HG02938 (cell line): ENCODE measurements at regions not wholly inside any gene's neighbourhood (a gene's known extent, or its start where the extent isn't known, plus 50 kb on each side); places are given as distances from the start of the nearest gene placed in this dataset.

ENCODE experiments used
- ATAC-seq: cut with Tn5 transposase; IDR thresholded peaks from one replicate; pipeline ENCODE4 v1.9.1; 2021; ENCODE audit warnings: mild to moderate bottlenecking, moderate library complexity; ENCODE audit not compliant: unreplicated experiment

DNA sequence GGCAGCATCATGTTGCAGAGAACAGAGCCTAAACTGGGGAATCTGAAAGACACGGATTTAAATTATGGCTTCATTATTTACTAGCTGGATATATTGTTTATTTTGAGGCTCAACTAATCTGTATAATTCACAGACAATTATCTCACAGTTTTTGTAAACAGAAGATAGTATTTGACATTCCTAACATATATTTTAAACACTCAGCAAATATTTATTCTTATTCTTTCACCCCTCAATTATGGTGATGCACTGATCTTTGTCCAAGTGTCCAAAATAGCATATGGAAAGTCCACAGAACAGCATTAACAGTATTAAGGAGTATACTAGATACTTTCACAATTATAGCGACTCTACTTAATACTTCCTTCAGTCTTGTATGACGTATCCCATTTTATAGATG lies 257.0 kb downstream of the ADGRG6 start:
- ATAC-seq = no peak

DNA sequence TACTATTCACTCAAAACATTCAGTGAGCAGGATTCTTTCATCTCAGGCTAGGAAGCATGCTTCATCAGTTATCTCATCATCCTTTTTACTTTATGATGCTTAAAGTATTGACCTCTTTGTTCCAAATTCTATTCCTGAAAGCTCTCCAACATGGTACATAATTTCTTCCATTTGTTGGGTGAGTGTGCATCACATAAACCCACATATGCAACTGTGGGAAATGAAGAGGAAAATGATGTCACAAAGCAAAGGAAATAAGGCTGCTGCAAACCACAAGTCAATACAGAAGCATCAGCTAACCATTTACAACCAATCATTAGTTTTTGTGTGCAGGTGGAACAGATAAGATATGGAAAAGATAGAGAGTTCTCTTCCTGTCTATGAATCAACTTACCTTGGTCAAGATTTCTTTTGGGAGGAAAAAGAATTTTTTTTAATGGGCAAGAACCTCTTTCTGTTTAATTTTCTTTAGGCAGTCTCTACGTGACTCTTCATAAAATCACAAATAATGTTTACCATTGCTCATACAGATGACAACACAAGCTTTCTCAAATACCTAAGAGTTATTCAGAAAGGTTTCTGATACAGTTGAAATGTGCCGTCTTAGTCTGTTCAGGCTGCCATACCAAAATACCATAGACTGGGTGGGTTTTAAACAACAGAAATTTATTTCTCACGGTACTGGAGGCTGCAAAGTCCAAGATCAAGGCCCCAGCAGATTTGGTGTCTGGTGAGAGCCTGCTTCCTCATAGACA lies 259.9 kb downstream of the ADGRG6 start:
- ATAC-seq = no peak

DNA sequence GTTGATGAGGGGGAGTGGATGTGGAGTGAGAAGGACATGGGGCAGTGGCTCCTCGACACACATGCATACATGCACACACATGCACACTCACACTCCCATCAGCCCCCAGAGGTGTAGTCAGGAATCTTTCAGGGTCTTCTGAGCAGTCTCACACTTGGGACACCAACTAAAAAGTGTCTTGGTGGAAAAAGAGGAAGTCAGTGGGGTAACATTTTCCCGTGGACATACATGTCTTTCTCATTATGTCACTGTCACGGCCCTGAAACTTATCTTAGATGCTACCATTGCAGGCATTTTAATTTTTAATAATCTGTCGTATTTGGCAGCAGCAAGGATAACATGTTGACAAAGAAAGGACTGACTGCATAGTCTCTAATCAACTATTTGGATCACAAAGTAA lies 261.1 kb downstream of the ADGRG6 start:
- no peak for ATAC-seq

DNA sequence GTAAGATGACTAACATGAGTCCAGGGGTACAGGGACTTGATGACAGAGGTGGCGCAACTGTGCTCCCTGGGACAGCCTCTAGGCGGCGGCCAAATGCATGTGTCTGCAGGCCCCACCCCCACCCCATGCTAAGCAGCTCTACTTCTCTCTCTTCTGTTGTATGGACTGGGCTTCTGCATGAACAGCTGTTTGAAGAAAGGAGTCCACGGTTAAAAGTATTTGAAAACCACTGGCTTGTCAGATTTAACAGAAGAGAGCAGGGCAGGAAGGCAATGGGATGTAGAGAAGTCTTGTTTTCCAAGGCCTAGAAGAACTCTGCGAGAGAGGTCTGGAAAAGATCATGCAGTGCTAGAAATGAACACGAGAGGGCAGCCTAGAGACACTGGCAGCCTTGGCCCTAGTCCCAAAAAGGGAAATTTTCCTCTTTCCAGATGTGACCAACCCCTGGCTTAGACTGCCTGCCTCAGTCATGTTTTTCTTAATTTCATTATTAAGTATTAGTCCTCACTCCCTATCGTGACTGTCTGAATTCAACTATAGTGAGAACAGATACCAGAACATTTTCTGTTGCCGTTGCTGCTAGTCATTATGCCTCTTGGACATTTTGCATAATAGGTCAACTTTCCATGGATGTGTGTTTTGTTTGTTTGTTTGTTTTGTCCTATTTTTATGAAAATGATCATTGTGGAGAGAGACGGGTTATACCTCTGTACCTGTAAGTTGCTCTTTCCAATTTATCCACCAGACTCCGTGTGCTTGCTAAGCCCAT lies 265.0 kb downstream of the ADGRG6 start:
- peak; percentile 71 for ATAC-seq

DNA sequence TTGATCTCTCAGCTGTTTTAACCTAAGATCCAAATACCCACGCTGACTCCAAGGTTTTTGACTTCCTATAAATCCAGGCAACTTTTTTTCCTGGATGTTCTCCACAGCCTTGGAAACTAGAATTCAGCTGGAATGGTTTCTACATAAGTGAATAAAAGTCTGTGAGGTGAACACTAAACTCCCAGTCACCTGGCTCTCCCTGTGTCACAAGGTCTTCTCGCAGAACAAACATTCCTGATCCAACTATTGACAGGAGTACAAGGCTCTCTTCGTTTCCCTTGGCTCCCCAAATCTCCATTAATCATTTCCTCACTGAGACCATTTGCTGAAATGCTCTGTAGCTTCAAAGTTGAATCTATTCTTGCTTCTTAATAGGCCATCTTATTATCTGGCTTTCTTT lies 265.7 kb downstream of the ADGRG6 start:
- ATAC-seq = no peak

DNA sequence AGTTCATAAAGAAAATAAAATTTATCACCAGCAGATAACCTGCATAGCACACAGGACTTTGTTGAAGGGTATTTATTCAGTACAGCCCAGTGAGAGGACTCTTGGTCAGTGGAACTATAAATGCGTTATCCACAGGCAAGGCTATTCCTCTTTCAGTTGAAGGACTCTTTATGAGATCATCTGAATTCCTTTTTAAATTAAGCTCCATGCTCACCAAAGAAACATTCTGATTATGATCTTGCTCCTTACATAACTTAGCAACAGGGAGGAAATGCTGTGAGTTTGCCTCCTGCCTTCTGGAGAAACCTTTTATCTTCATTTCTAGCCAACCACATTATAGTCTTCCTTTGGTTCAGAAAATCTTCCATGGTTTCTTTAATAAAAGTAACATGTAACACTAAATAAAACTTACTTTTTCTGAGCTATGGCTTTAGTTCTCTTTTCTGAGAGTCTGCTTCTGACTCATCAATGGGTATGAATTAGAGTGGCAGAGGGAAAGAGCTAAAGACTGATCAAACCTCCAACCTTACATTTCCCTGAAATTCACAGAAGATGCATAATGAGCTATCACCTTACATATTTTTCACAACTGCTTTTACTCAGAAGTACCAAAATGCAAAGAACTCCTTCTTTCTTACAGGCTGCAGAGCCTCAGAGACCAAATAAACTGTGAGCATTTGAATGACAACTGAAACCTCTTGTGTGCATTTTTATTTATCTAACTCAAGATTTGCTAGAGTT lies 267.2 kb downstream of the ADGRG6 start:
- no peak for ATAC-seq

DNA sequence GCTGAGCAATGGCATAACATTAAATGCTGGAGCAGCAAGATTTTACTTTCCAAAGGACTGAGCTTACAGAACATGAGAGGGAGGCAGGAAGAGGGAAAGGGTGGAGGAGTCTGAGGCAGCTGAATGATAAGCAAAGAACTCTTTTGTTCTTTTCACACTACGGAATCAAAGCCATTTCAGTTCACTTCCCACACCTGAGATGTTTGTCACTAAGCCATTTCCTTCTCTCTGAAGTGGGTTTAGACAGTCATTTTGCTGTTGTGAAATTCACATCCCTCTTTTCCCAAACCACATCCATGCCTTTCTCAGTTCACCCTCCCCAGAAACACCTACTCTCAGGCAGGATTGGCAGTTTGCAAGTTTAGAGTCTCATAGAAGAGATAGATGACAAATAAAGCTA lies 267.9 kb downstream of the ADGRG6 start:
- ATAC-seq = no peak

DNA sequence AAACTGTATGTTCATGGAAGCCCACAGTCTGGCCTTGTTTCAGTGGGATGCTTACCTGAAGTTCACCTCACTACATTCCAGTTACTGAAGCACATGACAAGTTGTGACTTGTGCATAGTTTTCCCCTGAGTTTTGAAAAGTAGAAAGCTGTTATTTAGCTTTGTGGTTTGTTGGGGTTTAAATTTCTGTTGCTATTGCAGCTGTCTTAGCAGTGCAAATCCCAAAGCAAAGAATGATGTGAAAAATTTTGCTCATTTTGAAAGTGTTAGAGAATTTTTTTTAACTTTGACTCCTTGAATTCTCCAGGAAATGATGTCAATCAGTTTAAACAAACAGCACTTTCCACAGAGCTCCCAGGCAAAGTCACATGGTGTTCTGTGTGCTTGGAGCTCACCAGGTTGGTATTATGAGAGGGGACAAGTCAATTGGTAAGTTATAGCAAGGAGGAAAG lies 268.4 kb downstream of the ADGRG6 start:
- no peak for ATAC-seq

DNA sequence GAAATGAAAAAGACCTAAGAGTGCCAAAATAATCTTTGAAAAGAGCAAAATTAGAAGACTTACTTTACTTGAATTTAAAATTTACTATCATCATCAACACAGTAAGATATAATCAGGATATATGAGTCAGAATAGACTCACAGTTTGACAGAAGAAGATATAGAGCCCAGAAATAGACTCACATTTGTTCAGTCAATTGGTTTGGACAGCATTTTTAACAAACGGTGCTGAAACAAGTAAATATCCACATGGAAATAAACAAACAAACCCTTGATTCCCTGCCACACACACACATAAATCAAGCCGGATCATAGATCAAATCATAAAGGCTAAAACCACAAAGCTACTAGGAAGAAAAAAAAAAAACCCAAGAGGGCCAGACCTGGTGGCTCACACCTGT lies 291.1 kb downstream of the ADGRG6 start:
- no peak for ATAC-seq

DNA sequence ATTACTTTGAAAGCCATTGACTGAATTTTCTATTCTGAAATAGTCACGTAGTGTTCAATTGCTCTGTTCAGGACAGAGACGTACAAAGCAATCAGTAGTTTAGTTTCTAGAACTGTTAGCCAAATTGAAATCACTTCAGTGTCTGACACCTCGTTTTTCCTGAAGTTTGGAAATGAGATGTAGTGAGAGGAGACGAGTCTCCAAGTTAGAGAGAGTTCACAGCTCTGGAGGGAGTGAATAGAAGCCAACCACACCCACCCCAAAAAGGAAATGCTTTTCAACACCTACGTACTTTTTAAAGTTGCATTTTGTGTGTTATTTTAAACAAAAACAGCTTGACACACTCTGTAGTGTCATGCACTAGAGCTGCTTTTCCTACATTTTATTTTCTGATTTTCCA lies 296.0 kb downstream of the ADGRG6 start:
- no peak for ATAC-seq

DNA sequence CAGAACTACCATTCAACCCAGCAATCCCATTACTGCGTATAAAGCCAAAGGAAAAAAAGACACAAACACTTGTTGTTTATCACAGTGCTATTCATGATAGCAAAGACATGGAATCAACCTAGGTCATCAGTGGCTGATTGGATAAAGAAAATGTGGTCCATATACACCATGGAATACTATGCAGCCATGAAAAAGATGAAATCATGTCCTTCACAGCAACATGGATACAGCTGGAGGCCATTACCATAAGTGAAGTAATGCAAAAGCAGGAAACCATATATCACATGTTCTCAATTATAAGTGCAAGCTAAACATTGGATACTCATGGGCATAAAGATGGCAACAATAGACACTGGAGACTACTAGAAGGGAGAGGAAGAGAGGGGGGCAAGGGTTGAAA lies 299.6 kb downstream of the ADGRG6 start:
- ATAC-seq = no peak

DNA sequence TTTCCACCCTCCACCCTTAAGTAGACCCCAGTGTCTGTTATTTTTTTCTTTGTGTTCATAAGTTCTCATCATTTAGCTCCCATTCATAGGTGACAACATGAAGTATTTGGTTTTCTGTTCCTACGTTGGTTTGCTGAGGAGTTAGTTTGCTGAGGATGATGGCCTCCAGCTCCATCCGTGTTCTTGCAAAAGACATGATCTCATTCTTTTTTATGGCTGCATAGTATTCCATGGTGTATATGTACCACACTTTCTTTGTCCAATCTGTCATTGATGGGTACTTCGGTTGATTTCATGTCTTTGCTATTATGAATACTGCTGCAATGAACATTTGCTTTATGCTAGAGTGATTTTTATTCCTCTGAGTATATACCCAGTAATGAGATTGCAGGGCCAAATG lies 301.2 kb downstream of the ADGRG6 start:
- ATAC-seq = no peak

DNA sequence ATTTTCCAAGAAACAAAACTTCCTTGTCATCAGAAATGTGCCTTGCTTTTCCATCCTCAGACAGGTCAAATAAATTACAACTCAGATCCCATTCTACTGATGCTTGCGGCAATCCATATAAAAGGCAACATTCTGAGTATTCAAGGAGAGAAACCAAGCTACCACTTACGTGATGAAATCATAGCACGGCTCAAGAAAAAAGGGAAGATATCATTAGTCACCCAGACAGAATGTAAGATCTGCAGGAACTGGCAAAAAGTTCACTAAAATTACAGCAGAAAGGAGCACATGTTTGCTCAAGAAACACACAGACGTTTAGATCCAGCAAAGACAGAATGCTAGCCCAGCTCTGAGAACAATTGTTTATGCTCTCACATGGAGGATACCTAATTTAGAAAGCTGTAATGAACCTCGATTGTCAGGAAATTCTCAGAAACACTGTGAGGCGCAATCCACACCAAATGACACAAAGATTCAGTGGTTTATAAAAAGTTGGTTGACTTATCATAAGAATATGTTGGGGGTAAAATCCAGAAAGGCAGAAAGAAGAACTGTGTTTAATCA lies 304.2 kb downstream of the ADGRG6 start:
- no peak for ATAC-seq

DNA sequence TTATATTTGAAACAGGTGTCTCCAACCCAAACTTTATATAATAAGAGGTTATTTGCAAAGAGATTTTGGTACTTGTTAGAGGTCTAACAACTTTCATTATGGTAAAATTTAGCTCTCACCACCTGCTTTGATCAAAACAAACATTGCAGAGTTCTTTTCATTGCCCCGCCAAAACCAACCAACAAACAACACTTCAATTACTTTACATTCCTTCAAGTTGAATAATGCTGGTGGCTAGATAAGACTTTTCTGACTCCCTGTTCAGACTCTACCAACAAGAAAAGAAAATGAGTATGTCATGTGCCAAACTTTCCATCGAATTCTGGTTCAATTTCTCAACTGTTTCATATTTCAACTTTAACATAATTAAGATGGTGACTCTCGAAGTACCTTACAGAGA lies 311.1 kb downstream of the ADGRG6 start:
- no peak for ATAC-seq

DNA sequence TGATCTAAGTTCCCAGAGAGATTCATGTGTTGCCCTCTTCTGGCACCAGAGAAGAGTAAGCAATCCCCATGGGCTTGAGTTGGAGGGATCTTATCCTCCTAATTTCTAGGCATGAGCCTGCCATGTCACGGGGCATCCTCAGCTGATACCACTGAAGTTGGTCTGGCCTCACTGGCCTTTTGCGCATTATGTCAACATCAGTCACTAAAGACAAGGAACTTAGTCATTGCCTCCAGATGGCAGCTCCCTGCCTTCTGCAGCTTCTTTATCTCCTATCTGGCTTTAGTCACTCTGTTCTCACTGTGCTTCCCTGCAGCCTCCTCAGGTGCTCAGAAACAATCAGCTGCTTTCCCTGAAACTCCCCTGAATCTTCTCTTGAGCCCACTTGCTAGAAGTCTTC lies 312.2 kb downstream of the ADGRG6 start:
- no peak for ATAC-seq

DNA sequence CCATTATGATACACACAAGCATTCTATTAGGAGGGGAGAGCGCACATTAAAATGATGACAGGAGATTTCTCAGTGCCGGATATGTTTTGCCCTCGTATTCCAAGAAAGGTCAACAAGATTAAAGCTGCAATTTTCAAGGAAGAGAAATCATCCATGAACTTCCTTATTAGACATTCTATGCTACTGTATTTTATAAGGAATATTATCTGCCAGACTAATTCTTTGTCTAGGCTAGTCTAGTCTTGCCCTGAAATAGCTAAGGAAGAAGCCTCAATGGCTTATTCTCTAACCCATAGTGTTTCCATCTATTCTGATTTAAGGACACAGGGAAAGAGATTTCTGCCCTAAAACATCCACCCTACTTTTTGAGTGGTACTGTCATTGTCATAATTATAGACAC lies 315.4 kb downstream of the ADGRG6 start:
- no peak for ATAC-seq

DNA sequence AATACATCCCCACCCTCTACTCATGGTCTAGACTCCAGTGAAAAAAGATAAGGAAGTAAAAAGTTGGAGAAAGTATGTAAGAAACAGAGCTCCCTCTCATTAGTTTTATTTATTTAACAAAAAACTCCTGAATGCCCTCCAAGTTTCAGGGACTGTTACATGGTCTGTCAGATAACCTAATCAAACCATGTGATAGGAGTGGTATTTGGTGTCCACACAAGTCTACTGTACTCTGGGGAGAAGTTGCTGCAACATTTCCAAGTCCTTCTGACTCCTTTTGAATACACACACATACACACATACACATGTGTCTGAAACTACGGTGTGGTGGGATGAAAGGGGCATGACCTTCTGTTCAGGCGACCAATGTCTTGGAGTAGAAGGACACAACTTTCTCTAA lies 320.0 kb downstream of the ADGRG6 start:
- no peak for ATAC-seq

DNA sequence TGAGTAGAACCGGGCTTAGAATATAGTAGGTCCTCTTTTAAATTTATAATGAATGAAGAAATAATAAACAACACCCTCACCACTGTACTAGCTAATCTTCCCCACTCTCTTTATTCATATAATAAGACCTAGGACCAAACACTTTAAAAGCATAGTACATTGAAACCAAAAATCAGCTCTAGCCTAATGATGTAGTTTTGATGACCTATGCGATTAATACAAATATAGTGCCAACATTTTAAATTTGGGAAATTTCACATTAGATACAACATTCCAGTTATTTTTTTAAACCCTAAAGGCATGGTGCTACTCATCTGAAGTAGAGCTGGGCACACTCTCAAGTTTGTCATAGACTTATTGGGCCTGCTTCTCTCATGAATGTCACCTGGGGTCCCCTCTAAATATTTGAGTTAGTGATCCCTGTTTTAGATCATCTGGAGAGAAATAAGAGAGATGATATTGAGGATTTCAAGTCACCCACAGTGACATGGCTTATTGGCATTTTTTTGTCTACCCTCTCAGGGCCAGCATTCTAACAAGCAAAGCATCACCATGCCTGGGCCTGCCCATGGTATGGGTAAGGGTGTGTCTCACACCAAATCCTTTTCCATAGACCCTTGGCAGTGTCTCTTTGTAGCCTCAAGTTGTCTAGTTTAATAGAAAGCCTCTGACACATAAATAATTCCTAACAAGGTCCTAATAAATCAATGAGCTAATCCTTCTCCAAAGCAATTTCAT lies 319.8 kb downstream of the HIVEP2 start:
- no peak for ATAC-seq

DNA sequence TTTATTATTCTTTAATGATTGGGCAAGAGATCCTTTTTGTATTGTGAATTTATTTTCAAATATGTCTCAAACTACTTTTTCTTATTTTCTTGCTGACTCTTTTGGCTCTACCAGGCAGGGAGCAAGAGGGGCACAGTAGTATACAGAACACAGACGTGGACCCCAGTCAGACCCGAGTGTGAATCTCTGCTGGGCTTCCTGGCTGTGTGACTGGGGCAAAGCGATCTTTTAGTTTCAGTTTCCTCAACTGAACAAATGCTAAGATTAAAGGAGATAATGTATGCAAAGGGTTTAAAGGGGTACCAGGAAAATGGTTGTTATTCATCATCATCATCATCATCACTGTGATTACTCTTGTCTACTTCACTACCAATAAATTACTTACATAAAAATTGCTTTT lies 317.5 kb downstream of the HIVEP2 start:
- no peak for ATAC-seq

DNA sequence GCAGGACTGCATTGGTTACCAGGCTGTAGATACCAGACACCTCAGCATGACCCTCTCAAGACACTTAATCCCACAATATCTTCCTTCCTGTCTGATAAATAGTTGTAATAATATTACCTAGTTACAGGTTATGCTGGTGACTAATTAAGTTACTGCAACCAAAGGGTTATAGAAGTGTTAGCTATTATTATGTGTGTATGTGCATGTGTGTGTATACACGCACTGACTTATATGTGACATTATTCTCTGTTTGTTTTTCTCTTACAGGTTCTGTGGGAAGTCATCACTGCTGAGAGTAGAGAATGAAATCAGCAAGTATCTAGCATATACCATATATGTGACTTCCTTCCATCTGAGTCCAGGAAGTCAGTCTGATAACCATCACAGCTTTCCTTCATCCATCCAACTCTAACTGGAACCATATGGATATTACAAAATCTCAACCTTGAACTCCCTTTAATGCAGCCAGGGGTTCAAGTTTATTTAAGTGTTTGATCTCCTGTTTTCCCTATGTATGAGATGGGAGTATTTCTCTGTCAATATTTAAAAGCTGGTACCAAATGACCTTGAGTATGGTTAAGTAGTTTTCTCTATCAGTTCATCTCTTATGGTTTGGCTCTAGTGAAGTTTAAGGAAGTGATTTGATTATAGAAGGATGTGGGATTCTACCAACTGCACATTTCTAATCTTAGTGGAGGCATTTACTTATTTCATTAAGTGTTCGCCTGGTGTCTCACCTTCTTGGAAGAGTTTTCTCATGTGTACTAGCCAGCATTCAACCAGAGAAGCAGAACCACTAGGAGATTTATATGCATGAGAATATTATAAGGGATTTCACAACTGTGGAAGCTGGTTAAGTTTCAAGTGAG lies 313.2 kb downstream of the HIVEP2 start:
- no peak for ATAC-seq
